Thoracic aorta (tissue), 2 donors: ENCODE measurements at regions not wholly inside any gene's neighbourhood (a gene's known extent, or its start where the extent isn't known, plus 50 kb on each side); places are given as distances from the start of the nearest gene placed in this dataset.

Experiments used
- ATAC-seq: fragments of 150-250 bp; one replicate; pipeline ENCODE4 v1.8.0; 2017; ENCODE audit warnings: low read depth; ENCODE audit not compliant: insufficient number of reproducible peaks, low FRiP score
- DNase-seq: peaks from one replicate; pipeline ENCODE4 v3.0.0-alpha.2; 2020; ENCODE audit warnings: low spot score
- H3K27ac ChIP-seq, 2 donors: fragments of 200-600 bp; sonication (generic); 1 replicate in 1 of 2; 2 replicates in 1 of 2; pipeline ENCODE4 v1.5.1; 2016; ENCODE audit warnings: mild to moderate bottlenecking in 2 of 2, moderate library complexity in 2 of 2
- H3K27me3 ChIP-seq: fragments of 200-600 bp; sonication (generic); replicated peaks from 2 replicates; pipeline ENCODE4 v1.6.0; 2016; ENCODE audit warnings: mild to moderate bottlenecking; ENCODE audit not compliant: insufficient read depth
- H3K36me3 ChIP-seq: fragments of 200-600 bp; sonication (generic); one replicate; pipeline ENCODE4 v1.5.1; 2016
- H3K4me1 ChIP-seq, 2 donors: fragments of 200-600 bp; sonication (generic); 1 replicate in 1 of 2; 2 replicates in 1 of 2; pipeline versions ENCODE4 v1.5.1 to v1.6.0; 2016; ENCODE audit warnings: low read depth in 2 of 2, mild to moderate bottlenecking in 1 of 2; ENCODE audit not compliant: control insufficient read depth in 1 of 2
- H3K4me3 ChIP-seq: fragments of 200-600 bp; sonication (generic); 2 replicates; pipeline ENCODE4 v1.5.1; 2016; ENCODE audit warnings: mild to moderate bottlenecking
- H3K9me3 ChIP-seq: fragments of 200-600 bp; sonication (generic); 2 replicates; pipeline ENCODE4 v1.5.1; 2016
- TF ChIP-seq, protein P1 (sequence below): fragments of 200-600 bp; sonication (generic); IDR thresholded peaks from one replicate; pipeline ENCODE4 v1.5.1; 2019; ENCODE audit warnings: antibody characterized with exemption

DNA sequence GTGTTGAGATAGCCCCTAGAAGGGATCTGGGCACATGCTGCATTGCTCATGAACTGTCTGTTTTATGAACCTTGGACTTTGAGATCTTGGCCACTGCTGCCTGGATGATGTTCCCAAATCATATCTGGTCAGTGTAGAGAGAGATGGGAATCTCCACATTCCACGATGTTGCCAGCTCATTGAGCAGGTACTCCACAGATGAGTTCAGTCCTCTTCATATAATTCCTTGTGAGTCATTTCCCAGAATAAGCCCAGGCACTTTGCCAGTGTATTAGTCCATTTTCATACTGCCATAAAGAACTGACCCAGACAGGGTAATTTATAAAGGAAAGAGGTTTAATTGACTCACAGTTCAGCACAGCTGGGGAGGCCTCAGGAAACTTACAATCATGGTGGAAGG is 254.0 kb upstream of the RUNX1 start:
- no peaks in the 10 kb centered on the region for H3K36me3 ChIP-seq
- DNase-seq (no peak), ATAC-seq (no peak)
- no peak overlapping the region for H3K27ac ChIP-seq
- no peaks in the 10 kb centered on the region for H3K27me3 ChIP-seq
- H3K9me3 ChIP-seq, result no peaks in the 10 kb centered on the region
- TF ChIP-seq, protein P1, sequence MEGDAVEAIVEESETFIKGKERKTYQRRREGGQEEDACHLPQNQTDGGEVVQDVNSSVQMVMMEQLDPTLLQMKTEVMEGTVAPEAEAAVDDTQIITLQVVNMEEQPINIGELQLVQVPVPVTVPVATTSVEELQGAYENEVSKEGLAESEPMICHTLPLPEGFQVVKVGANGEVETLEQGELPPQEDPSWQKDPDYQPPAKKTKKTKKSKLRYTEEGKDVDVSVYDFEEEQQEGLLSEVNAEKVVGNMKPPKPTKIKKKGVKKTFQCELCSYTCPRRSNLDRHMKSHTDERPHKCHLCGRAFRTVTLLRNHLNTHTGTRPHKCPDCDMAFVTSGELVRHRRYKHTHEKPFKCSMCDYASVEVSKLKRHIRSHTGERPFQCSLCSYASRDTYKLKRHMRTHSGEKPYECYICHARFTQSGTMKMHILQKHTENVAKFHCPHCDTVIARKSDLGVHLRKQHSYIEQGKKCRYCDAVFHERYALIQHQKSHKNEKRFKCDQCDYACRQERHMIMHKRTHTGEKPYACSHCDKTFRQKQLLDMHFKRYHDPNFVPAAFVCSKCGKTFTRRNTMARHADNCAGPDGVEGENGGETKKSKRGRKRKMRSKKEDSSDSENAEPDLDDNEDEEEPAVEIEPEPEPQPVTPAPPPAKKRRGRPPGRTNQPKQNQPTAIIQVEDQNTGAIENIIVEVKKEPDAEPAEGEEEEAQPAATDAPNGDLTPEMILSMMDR, result no peak
- no peaks in the 10 kb centered on the region for H3K4me1 ChIP-seq
- H3K4me3 ChIP-seq, result no peak overlapping the region

DNA sequence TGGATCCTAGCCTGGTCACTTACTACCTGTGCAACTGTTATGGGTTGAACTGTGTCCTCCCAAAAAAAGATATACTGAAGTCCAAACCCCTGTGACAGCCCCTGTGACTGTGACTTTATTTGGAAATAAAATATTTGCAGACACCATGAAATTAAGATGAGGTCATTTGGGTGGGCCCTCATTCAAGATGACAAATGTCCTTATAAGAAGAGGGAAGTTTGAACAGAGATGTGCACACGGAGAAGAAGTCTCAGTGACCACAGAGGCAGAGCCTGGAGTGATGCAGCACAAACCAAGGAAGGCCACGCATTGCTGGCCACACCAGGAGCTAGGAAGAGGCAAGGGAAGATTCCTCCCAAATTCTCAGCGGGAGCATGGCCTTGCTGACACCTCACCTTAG is 249.7 kb upstream of the RUNX1 start:
- no peak for ATAC-seq
- Histone ChIP-seq H3K9me3 (no peaks in the 10 kb centered on the region), H3K4me3 (no peak overlapping the region), H3K27me3 (no peaks in the 10 kb centered on the region), H3K4me1 (peaks cover 0 to 5% of the 10 kb centered on the region in 2 donors), H3K27ac (no peak overlapping the region), H3K36me3 (no peaks in the 10 kb centered on the region)
- TF ChIP-seq, protein P1, result no peak
- no peak for DNase-seq

DNA sequence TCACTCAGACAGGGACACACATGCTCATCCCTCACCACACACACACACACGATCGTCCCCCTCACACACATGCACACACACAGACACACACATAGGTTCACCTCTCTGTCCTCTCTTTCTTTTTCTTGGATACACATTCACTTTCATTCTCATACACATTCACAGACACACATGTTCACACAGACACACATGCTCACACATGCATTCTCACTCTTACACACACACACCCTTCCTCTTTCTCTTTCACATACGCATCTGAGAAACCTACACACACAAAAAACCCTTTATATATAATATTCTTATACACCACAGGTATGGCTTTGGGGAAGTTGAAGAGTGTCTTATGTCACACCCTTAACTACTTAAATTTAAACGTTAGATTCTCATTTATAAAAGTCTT is 248.6 kb upstream of the RUNX1 start:
- ATAC-seq (no peak), DNase-seq (no peak)
- TF ChIP-seq, protein P1, result no peak
- no peaks in the 10 kb centered on the region for H3K9me3 ChIP-seq
- H3K27me3 ChIP-seq, result no peaks in the 10 kb centered on the region
- H3K27ac ChIP-seq, result no peak overlapping the region
- peaks cover 0 to 5% of the 10 kb centered on the region in 2 donors for H3K4me1 ChIP-seq
- no peaks in the 10 kb centered on the region for H3K36me3 ChIP-seq
- no peak overlapping the region for H3K4me3 ChIP-seq

DNA sequence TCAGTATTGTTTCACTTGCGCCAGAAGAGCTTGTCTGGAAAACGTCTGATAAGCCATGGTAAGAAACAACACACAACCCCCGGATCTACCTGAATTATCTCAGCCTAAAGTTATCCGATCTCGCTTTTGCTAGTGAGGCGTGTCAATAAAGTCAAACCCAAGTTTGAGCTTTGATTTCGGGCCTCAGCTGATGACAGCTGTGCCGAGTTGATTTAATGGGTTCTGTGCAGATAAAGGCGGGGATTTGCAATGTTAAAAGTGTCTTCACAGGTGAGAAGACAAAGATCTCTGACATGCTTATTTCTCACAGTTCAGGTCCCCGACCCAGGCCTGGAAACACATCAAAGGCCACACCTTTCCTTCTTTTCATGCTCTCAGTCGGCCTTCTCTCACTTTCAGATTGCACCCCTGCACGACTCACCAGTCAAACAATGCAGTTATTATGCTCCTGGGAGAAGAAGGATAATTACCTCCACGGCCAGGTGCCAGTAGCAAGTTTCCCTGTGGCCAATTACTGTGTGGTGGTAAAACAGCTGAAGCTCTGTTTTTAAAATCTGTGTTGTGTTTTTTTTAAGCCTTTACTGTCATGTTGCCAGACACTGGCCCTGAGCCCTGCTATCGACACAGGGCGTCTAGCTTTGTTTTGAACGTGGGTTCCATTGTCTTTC is 245.3 kb upstream of the RUNX1 start:
- Histone ChIP-seq H3K27ac (no peak overlapping the region), H3K36me3 (no peaks in the 10 kb centered on the region), H3K4me1 (peaks cover 0 to 5% of the 10 kb centered on the region in 2 donors), H3K9me3 (no peaks in the 10 kb centered on the region), H3K4me3 (no peak overlapping the region), H3K27me3 (no peaks in the 10 kb centered on the region)
- ATAC-seq (no peak), DNase-seq (no peak)
- TF ChIP-seq, protein P1, result no peak

DNA sequence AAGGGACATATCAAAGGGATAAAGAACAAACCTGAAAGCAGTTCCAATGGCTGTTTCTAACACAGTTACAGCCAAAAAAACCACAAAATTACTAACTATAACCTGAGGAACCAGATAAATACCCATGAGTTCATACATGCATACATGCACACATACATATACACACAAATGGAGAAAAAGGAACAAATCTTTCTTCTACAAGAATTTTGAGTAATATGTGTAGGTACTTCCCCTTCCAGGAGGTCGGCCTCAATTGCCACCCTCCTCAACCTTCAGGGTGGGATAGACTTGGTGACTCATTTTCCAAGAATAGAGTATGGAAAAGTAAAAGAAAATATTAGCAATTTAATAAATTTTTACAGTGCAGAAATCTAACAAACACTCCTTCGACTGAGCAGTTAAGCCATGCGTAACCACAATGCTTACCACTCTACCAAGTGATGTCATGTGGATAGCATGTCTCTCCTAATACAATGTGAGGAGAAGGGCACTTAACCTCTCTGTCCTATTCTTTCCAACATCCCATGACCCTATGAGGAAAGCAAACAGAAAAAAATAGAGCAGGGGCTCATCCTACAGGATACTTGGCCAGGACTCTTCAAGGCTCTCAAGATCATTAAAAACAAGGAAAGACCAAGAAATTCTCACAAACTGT is 243.0 kb upstream of the RUNX1 start:
- H3K4me1 ChIP-seq, result peaks cover 0 to 5% of the 10 kb centered on the region in 2 donors
- H3K27me3 ChIP-seq, result no peaks in the 10 kb centered on the region
- no peaks in the 10 kb centered on the region for H3K36me3 ChIP-seq
- TF ChIP-seq, protein P1, result no peak
- peaks cover 4% of the 10 kb centered on the region for H3K9me3 ChIP-seq
- H3K27ac ChIP-seq, result no peak overlapping the region
- ATAC-seq (no peak), DNase-seq (no peak)
- no peak overlapping the region for H3K4me3 ChIP-seq
